ENCODE measurements at regions not wholly inside any gene's neighbourhood (a gene's known extent, or its start where the extent isn't known, plus 50 kb on each side); places are given as distances from the start of the nearest gene placed in this dataset.
"Not testable (repeated sequence)": the region's sequence is repeated elsewhere in the genome, so short reads cannot be mapped to it uniquely, and the experiment has no call there.

DNA sequence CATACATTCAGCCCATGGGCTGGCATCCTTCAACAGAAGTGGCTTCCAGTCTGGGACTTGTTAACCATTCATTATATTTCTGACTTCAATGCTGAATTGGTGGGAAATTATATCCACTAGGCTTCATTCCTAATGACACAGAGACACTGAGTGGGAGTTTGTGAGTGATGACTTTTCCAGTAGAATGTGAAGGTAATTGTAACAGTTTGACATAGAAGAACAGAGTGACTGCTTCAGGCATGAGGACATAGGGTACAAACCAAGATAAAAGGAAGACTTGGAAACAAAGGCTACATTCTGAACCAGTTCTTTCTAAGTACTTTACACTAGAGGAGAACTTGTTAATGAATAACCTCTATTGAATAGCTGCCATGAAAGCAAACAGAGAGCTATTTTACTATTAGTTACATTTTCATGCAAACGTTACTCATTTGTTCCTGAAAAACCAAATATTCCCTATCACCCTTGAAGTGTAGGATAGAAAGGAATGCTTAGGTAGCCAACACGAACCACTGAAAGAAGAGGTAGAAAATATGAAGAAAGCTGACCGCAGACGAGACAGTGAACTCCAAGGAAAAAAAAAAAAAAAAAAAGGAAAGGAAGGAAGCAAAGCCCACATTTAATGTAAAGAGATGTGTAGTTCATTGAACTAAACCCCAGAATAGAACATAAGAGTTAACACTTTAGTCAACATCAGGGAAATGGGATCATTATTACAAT, 237.0 kb upstream of the SEMA3C start:
- Mint-ChIP-seq H3K27me3 (peaks cover 0 to 1% of the 10 kb centered on the region in 2 donors), H3K27ac (no peak overlapping the region), H3K36me3 (no peaks in the 10 kb centered on the region), H3K4me3 (no peak overlapping the region), H3K4me1 (no peaks in the 10 kb centered on the region), H3K9me3 (peaks cover 0 to 15% (median 5%) of the 10 kb centered on the region in 8 donors)
- no peaks in the 10 kb centered on the region for H3K4me1 ChIP-seq (ENCODE audit: insufficient read depth, low read length)
- ChIA-PET POLR2A (ENCODE audit: partially characterized antibody) (no interaction called here), CTCF (ENCODE audit: partially characterized antibody) (no interaction called here)
- no peaks in the 10 kb centered on the region for H3K36me3 ChIP-seq (ENCODE audit: insufficient read depth, low read length)
- H3K27me3 ChIP-seq (ENCODE audit: insufficient read depth, low read length) = no peaks in the 10 kb centered on the region
- DNase-seq = no peak
- no peak overlapping the region for H3K27ac ChIP-seq (ENCODE audit: low read depth, low read length)
- no peak overlapping the region for H3K4me3 ChIP-seq (ENCODE audit: low read length in 2 of 2)
- H3K9me3 ChIP-seq (ENCODE audit: control insufficient read depth in 1 of 2, low read length in 2 of 2) = no peaks in the 10 kb centered on the region
- intact Hi-C loops (cut with micrococcal nuclease) = no loop called here

DNA sequence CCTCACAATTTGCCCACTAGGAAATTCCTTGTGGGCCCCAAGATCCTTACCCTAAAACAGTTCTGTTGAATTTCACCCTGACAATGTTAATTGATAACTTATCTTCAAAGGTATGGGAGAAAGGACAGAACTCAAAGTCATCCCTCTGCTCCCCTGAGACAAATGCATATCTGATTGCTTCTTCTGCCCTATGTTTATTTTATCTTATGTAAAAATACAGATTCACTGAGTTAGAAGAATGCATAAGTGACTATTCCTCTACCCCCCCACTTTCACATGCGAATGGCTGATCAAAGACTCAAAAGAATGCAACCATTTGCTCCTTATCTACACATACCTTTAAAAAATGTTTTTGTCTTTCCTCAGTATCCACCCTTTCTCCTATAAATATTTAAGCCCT, 235.7 kb upstream of the SEMA3C start:
- H3K4me3 Mint-ChIP-seq = no peak overlapping the region
- peaks cover 0 to 1% of the 10 kb centered on the region in 2 donors for H3K27me3 Mint-ChIP-seq
- H3K4me1 Mint-ChIP-seq = no peaks in the 10 kb centered on the region
- no peak overlapping the region for H3K27ac ChIP-seq (ENCODE audit: low read depth, low read length)
- peaks cover 0 to 15% (median 4%) of the 10 kb centered on the region in 8 donors for H3K9me3 Mint-ChIP-seq
- H3K27ac Mint-ChIP-seq = no peak overlapping the region
- H3K27me3 ChIP-seq (ENCODE audit: insufficient read depth, low read length) = no peaks in the 10 kb centered on the region
- no peak overlapping the region for H3K4me3 ChIP-seq (ENCODE audit: low read length in 2 of 2)
- H3K4me1 ChIP-seq (ENCODE audit: insufficient read depth, low read length) = no peaks in the 10 kb centered on the region
- H3K36me3 ChIP-seq (ENCODE audit: insufficient read depth, low read length) = no peaks in the 10 kb centered on the region
- ChIA-PET CTCF (ENCODE audit: partially characterized antibody) (no interaction called here), POLR2A (ENCODE audit: partially characterized antibody) (no interaction called here)
- intact Hi-C loops (cut with micrococcal nuclease) = no loop called here
- H3K9me3 ChIP-seq (ENCODE audit: control insufficient read depth in 1 of 2, low read length in 2 of 2) = no peaks in the 10 kb centered on the region
- H3K36me3 Mint-ChIP-seq = no peaks in the 10 kb centered on the region
- no peak for DNase-seq

DNA sequence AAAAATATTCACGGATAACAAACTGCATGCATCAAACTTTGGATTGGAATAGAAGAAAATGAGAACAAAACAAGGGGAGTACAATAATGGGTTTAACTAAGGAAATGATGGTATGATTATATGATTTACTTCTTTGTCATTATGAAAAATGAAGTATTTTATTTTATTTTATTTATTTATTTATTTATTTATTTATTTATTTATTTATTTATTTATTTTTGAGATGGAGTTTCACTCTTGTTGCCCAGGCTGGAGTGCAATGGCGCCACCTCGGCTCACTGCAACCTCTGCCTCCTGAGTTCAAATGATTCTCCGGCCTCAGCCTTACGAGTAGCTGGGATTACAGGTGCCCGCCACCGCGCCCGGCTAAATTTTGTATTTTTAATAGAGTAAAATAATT, 234.1 kb upstream of the SEMA3C start:
- H3K36me3 ChIP-seq (ENCODE audit: insufficient read depth, low read length); H3K4me3 ChIP-seq (ENCODE audit: low read length in 2 of 2); H3K36me3 Mint-ChIP-seq; intact Hi-C loops (cut with micrococcal nuclease); DNase-seq; H3K4me3 Mint-ChIP-seq; H3K4me1 ChIP-seq (ENCODE audit: insufficient read depth, low read length); POLR2A ChIA-PET (ENCODE audit: partially characterized antibody); H3K4me1 Mint-ChIP-seq; H3K27me3 Mint-ChIP-seq; CTCF ChIA-PET (ENCODE audit: partially characterized antibody); H3K27ac ChIP-seq (ENCODE audit: low read depth, low read length); H3K27me3 ChIP-seq (ENCODE audit: insufficient read depth, low read length); H3K27ac Mint-ChIP-seq; H3K9me3 ChIP-seq (ENCODE audit: control insufficient read depth in 1 of 2, low read length in 2 of 2): not testable (repeated sequence)
- peaks cover 0 to 18% (median 5%) of the 10 kb centered on the region in 8 donors for H3K9me3 Mint-ChIP-seq

DNA sequence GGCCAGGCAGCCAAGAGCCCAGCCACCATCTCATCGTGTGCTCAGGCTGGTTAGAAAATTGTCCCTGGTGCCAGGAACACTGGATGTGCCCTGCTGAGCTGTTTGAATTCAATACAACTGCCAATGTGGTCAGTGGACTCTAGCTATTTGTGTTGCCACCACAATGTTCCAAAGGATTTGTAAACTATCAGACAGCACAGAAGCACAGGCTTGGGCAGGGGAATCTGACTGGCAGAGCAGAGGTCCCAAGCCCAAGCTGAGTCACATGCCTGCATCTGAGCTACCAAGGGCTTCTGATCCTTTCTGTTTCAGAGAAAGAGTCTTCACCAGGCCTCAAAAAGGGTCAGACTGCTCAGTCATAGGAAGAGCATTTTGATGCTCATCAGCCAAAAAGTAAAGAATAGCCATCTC, 232.1 kb upstream of the SEMA3C start:
- Histone ChIP-seq H3K27ac (ENCODE audit: low read depth, low read length) (no peak overlapping the region), H3K4me1 (ENCODE audit: insufficient read depth, low read length) (no peaks in the 10 kb centered on the region), H3K9me3 (ENCODE audit: control insufficient read depth in 1 of 2, low read length in 2 of 2) (no peaks in the 10 kb centered on the region), H3K4me3 (ENCODE audit: low read length in 2 of 2) (no peak overlapping the region), H3K27me3 (ENCODE audit: insufficient read depth, low read length) (no peaks in the 10 kb centered on the region), H3K36me3 (ENCODE audit: insufficient read depth, low read length) (no peaks in the 10 kb centered on the region)
- H3K27ac Mint-ChIP-seq = no peak overlapping the region
- H3K4me1 Mint-ChIP-seq = no peaks in the 10 kb centered on the region
- intact Hi-C loops (cut with micrococcal nuclease) = no loop called here
- H3K27me3 Mint-ChIP-seq = peaks cover 0 to 1% of the 10 kb centered on the region in 2 donors
- peaks cover 0 to 17% (median 5%) of the 10 kb centered on the region in 8 donors for H3K9me3 Mint-ChIP-seq
- DNase-seq = no peak
- POLR2A ChIA-PET (ENCODE audit: partially characterized antibody) = no interaction called here
- H3K4me3 Mint-ChIP-seq = no peak overlapping the region
- CTCF ChIA-PET (ENCODE audit: partially characterized antibody) = no interaction called here
- H3K36me3 Mint-ChIP-seq = no peaks in the 10 kb centered on the region

DNA sequence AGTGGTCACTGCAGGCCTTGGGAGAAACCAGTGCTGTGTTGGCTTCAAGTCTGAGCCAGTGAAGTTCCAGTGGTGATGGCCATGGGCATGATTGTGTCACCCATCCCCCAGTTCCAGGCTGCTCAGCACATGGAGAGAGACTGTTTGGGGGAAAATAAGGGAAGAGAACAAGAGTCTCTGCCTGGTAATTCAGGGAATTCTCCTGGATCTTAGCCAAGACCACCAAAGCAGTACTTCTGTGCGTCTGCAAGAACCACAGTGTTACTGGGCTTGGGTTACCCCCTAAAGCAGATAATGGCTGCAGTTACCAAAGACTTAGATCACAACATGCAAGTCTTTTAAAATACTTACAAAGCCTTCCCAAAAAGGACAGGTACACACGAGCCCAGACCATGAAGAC, 225.0 kb upstream of the SEMA3C start:
- intact Hi-C loops (cut with micrococcal nuclease) = no loop called here
- H3K27ac Mint-ChIP-seq = no peak overlapping the region
- no peak for DNase-seq
- H3K36me3 Mint-ChIP-seq = no peaks in the 10 kb centered on the region
- CTCF ChIA-PET (ENCODE audit: partially characterized antibody) = no interaction called here
- Histone ChIP-seq H3K27ac (ENCODE audit: low read depth, low read length) (no peak overlapping the region), H3K4me1 (ENCODE audit: insufficient read depth, low read length) (no peaks in the 10 kb centered on the region), H3K27me3 (ENCODE audit: insufficient read depth, low read length) (no peaks in the 10 kb centered on the region), H3K36me3 (ENCODE audit: insufficient read depth, low read length) (no peaks in the 10 kb centered on the region), H3K9me3 (ENCODE audit: control insufficient read depth in 1 of 2, low read length in 2 of 2) (no peaks in the 10 kb centered on the region), H3K4me3 (ENCODE audit: low read length in 2 of 2) (no peak overlapping the region)
- POLR2A ChIA-PET (ENCODE audit: partially characterized antibody) = no interaction called here
- H3K27me3 Mint-ChIP-seq = no peaks in the 10 kb centered on the region
- H3K4me3 Mint-ChIP-seq = no peak overlapping the region
- peaks cover 4 to 30% (median 12%) of the 10 kb centered on the region in 8 donors for H3K9me3 Mint-ChIP-seq
- no peaks in the 10 kb centered on the region for H3K4me1 Mint-ChIP-seq

DNA sequence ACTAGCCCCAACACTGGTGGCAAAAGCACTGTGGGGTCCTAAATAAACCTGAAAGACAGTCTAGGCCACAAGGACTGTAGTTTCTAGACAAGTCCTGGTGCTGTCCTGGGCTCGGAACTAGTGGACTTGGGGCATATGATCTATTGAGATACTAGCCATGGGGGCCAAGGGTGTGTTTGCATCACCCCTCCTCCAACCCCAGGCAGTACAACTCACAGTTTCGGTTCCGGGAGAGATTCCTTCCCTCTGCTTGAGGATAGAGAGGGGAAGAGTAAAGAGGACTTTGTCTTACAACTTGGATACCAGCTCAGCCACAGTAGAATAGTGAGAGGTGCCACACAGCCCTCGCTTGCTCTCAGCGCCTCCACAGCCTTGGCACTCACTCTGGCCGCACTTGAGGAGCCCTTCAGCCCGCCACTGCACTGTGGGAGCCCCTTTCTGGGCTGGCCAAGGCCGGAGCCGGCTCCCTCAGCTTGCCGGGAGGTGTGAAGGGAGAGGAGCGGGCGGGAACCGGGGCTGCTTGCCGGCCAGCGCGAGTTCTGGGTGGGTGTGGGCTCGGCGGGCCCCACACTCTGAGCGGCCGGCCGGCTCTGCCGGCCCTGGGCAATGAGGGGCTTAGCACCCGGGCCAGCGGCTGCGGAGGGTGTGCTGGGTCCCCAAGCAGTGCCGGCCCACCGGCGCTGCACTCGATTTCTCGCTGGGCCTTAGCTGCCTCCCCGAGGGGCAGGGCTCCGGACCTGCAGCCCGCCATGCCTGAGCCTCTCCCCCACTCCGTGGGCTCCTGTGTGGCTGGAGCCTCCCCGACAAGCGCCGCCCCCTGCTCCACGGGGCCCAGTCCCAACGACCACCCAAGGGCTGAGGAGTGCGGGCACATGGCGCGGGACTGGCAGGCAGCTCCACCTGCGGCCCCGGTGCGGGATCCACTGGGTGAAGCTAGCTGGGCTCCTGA, 222.7 kb upstream of the SEMA3C start:
- DNase-seq; H3K27ac ChIP-seq (ENCODE audit: low read depth, low read length); H3K9me3 ChIP-seq (ENCODE audit: control insufficient read depth in 1 of 2, low read length in 2 of 2); H3K4me3 ChIP-seq (ENCODE audit: low read length in 2 of 2); H3K36me3 Mint-ChIP-seq; H3K4me1 Mint-ChIP-seq; intact Hi-C loops (cut with micrococcal nuclease); H3K36me3 ChIP-seq (ENCODE audit: insufficient read depth, low read length); H3K4me3 Mint-ChIP-seq; H3K27me3 Mint-ChIP-seq; CTCF ChIA-PET (ENCODE audit: partially characterized antibody); POLR2A ChIA-PET (ENCODE audit: partially characterized antibody); H3K27me3 ChIP-seq (ENCODE audit: insufficient read depth, low read length); H3K4me1 ChIP-seq (ENCODE audit: insufficient read depth, low read length); H3K27ac Mint-ChIP-seq: not testable (repeated sequence)
- H3K9me3 Mint-ChIP-seq = peaks cover 4 to 30% (median 13%) of the 10 kb centered on the region in 8 donors

DNA sequence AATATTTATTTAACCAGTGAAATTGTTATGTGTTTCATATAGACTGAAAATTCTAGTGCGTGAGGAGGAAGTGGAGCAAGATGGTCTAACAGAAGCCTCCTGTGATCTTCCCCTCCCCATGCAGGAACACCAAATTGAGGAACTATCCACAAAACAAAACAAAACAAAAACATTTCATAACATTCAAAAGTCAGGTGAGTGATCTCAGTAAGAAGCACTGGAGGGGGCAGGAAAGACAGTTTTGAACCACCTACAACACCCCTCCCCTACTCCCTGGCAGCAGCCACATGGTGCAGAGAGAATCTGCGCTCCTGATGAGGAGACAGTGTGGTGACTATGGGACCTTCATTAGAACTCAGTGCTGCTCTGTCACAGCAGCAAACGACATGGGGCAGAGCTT, 221.9 kb upstream of the SEMA3C start:
- Mint-ChIP-seq H3K4me3 (no peak overlapping the region), H3K36me3 (no peaks in the 10 kb centered on the region), H3K9me3 (peaks cover 4 to 24% (median 12%) of the 10 kb centered on the region in 8 donors), H3K27ac (no peak overlapping the region), H3K27me3 (no peaks in the 10 kb centered on the region), H3K4me1 (no peaks in the 10 kb centered on the region)
- CTCF ChIA-PET (ENCODE audit: partially characterized antibody) = interaction anchor here (0.7 kb wide), 1 partner anchor 13 kb away, joined by 3 read pairs; no protein-coding TSS in a partner anchor
- DNase-seq = no peak
- H3K4me3 ChIP-seq (ENCODE audit: low read length in 2 of 2) = no peak overlapping the region
- no peaks in the 10 kb centered on the region for H3K27me3 ChIP-seq (ENCODE audit: insufficient read depth, low read length)
- H3K36me3 ChIP-seq (ENCODE audit: insufficient read depth, low read length) = no peaks in the 10 kb centered on the region
- no peaks in the 10 kb centered on the region for H3K9me3 ChIP-seq (ENCODE audit: control insufficient read depth in 1 of 2, low read length in 2 of 2)
- H3K27ac ChIP-seq (ENCODE audit: low read depth, low read length) = no peak overlapping the region
- intact Hi-C loops (cut with micrococcal nuclease) = no loop called here
- POLR2A ChIA-PET (ENCODE audit: partially characterized antibody) = no interaction called here
- H3K4me1 ChIP-seq (ENCODE audit: insufficient read depth, low read length) = no peaks in the 10 kb centered on the region

All from CD4-positive, alpha-beta memory T cell (primary cell).